A549 (cell line): ENCODE measurements at regions not wholly inside any gene's neighbourhood (a gene's known extent, or its start where the extent isn't known, plus 50 kb on each side); places are given as distances from the start of the nearest gene placed in this dataset.

Experiments
- ATAC-seq, 2 experiments: fragments of 200-7000 bp in 1 of 2; fragments of >200 bp in 1 of 2; cut with Nextera tagmentation in 1 of 2; cut with Tn5 transposase in 1 of 2; 3 replicates each; pipeline versions ENCODE4 v1.8.0 to v1.9.1; 2018 to 2020; ENCODE audit warnings: mild to moderate bottlenecking in 1 of 2, moderate library complexity in 1 of 2
- CTCF ChIA-PET: fragments of 300-600 bp; sonication (Branson Sonifier 250); formaldehyde crosslinking; extraction: SDS; loops from one replicate; lab custom pipeline; 2021; ENCODE audit warnings: antibody characterized with exemption, inconsistent platforms; lab: Yijun Ruan, JAX
- POLR2A ChIA-PET: fragments of 350-600 bp; formaldehyde crosslinking; extraction: SDS; loops from one replicate; lab custom pipeline; 2021; ENCODE audit warnings: antibody characterized with exemption, inconsistent platforms; lab: Yijun Ruan, JAX
- DNase-seq, 2 experiments: peaks; one replicate each; pipeline versions ENCODE4 v3.0.0 to v3.0.0-alpha.2; 2011 to 2016; ENCODE audit warnings: low read depth in 1 of 2, low spot score in 1 of 2
- FAIRE-seq: peaks from 2 replicates; lab custom pipeline; 2011; peaks lifted over from hg19 to GRCh38; lab: Jason Lieb, UNC
- H3K27ac ChIP-seq, 2 experiments: fragments of >200 bp; sonication (Bioruptor Twin); formaldehyde crosslinking; 3 replicates each; pipeline ENCODE4 v1.5.1; 2016 to 2017
- H3K4me1 ChIP-seq: fragments of >200 bp; sonication (Bioruptor Twin); formaldehyde crosslinking; 3 replicates; pipeline ENCODE4 v1.6.1; 2016
- H3K4me2 ChIP-seq: fragments of >200 bp; sonication (Bioruptor Twin); formaldehyde crosslinking; 3 replicates; pipeline ENCODE4 v1.6.1; 2016
- H3K4me3 ChIP-seq: fragments of >200 bp; sonication (Bioruptor Twin); formaldehyde crosslinking; 3 replicates; pipeline ENCODE4 v1.5.1; 2016
- H3K9me3 ChIP-seq: fragments of >200 bp; sonication (Bioruptor Twin); formaldehyde crosslinking; 3 replicates; pipeline ENCODE4 v1.6.1; 2016
- BHLHE40 ChIP-seq: IDR thresholded peaks from 2 replicates; pipeline ENCODE4 v1.6.1; 2012; ENCODE audit warnings: low read depth, low read length, inconsistent platforms
- CBX2 ChIP-seq: fragments of 200-600 bp; sonication (generic); IDR thresholded peaks from 2 replicates; pipeline ENCODE4 v1.6.1; 2016; ENCODE audit warnings: low read depth, mild to moderate bottlenecking, borderline replicate concordance
- CEBPB ChIP-seq, 2 experiments: fragments of >200 bp in 1 of 2; sonication (Bioruptor Twin) in 1 of 2; formaldehyde crosslinking in 1 of 2; IDR thresholded peaks; 2 replicates each; pipeline ENCODE4 v1.6.1; 2012 to 2016
- CHD2 ChIP-seq: fragments of 150-350 bp; IDR thresholded peaks from 2 replicates; pipeline ENCODE4 v1.6.1; 2014; ENCODE audit warnings: low read length; ENCODE audit not compliant: partially characterized antibody
- CTCF ChIP-seq: fragments of >200 bp; sonication (Bioruptor Twin); formaldehyde crosslinking; IDR thresholded peaks from 3 replicates; pipeline ENCODE4 v1.5.1; 2016
- E2F6 ChIP-seq: IDR thresholded peaks from 2 replicates; pipeline ENCODE4 v1.6.1; 2012; ENCODE audit warnings: low read depth, borderline replicate concordance
- EHMT2 ChIP-seq: fragments of 200-600 bp; sonication (generic); IDR thresholded peaks from 2 replicates; pipeline ENCODE4 v1.6.1; 2016; ENCODE audit warnings: antibody characterized with exemption, low read depth, mild to moderate bottlenecking, moderate library complexity
- FOXS1 ChIP-seq: fragments of 250-450 bp; sonication (Bioruptor Pico); IDR thresholded peaks from 2 replicates; pipeline ENCODE4 v1.5.0; 2020; ENCODE audit warnings: mild to moderate bottlenecking, moderate library complexity
- HES2 ChIP-seq: fragments of >200 bp; sonication (Bioruptor Twin); formaldehyde crosslinking; IDR thresholded peaks from 2 replicates; pipeline ENCODE4 v1.6.1; 2016
- HMGXB4 ChIP-seq: fragments of 250-450 bp; sonication (Bioruptor Pico); IDR thresholded peaks from 2 replicates; pipeline ENCODE4 v1.5.0; 2021; ENCODE audit warnings: mild to moderate bottlenecking, moderate library complexity, borderline replicate concordance
- HOXB5 ChIP-seq: fragments of 250-450 bp; sonication (Bioruptor Pico); IDR thresholded peaks from 2 replicates; pipeline ENCODE4 v1.5.0; 2020; ENCODE audit warnings: mild to moderate bottlenecking, moderate library complexity
- JUNB ChIP-seq: fragments of >200 bp; sonication (Bioruptor Twin); formaldehyde crosslinking; IDR thresholded peaks from 2 replicates; pipeline ENCODE4 v1.6.1; 2016
- NFE2L2 ChIP-seq: fragments of 150-350 bp; conservative IDR thresholded peaks from 2 replicates; pipeline ENCODE4 v1.6.1; 2014; ENCODE audit warnings: low read length
- NPAS2 ChIP-seq: fragments of 250-450 bp; sonication (Bioruptor Pico); IDR thresholded peaks from 2 replicates; pipeline ENCODE4 v1.8.0; 2022; ENCODE audit warnings: mild to moderate bottlenecking, moderate library complexity, borderline replicate concordance
- NR3C1 ChIP-seq: fragments of >200 bp; sonication (Bioruptor Twin); formaldehyde crosslinking; IDR thresholded peaks from 3 replicates; pipeline ENCODE4 v1.6.1; 2017
- PHF8 ChIP-seq: fragments of 200-600 bp; sonication (generic); IDR thresholded peaks from 2 replicates; pipeline ENCODE4 v1.6.1; 2016; ENCODE audit warnings: low read depth, mild to moderate bottlenecking, antibody characterized with exemption, moderate library complexity, borderline replicate concordance
- SMC3 ChIP-seq: fragments of >200 bp; sonication (Bioruptor Twin); formaldehyde crosslinking; IDR thresholded peaks from 3 replicates; pipeline ENCODE4 v1.6.1; 2018; ENCODE audit warnings: inconsistent platforms
- TFCP2L1 ChIP-seq: fragments of 250-450 bp; sonication (Bioruptor Pico); IDR thresholded peaks from 2 replicates; pipeline ENCODE4 v1.5.0; 2021; ENCODE audit warnings: mild to moderate bottlenecking
- ZC3H11A ChIP-seq: fragments of 450-650 bp; IDR thresholded peaks from 2 replicates; pipeline ENCODE4 v1.6.1; 2014; ENCODE audit warnings: antibody characterized with exemption, mild to moderate bottlenecking
- ZSCAN20 ChIP-seq: fragments of 250-450 bp; sonication (Bioruptor Pico); IDR thresholded peaks from 2 replicates; pipeline ENCODE4 v1.8.0; 2022; ENCODE audit warnings: mild to moderate bottlenecking, moderate library complexity
- WGBS: methylation state at CpG from one replicate; pipeline ENCODE4 v1.1.6; 2017; ENCODE audit errors: missing lambda C conversion rate; 5-methylcytosine and 5-hydroxymethylcytosine counted together
- TF ChIP-seq, protein P1 (sequence below): fragments of >200 bp; sonication (Bioruptor Twin); formaldehyde crosslinking; IDR thresholded peaks from 3 replicates; pipeline ENCODE4 v1.6.1; 2016
- TF ChIP-seq, protein P2 (sequence below): IDR thresholded peaks from 2 replicates; pipeline ENCODE4 v1.6.1; 2012
- TF ChIP-seq, protein P3 (sequence below): IDR thresholded peaks from 2 replicates; pipeline ENCODE4 v1.6.1; 2012

GRCh38 chr2:17093712-17094111 is 424.5 kb downstream of the RAD51AP2 start:
- Histone ChIP-seq H3K4me3 (no peak overlapping the region), H3K4me1 (no peaks in the 10 kb centered on the region), H3K27ac (no peak overlapping the region), H3K4me2 (no peak overlapping the region), H3K9me3 (no peaks in the 10 kb centered on the region)
- ChIA-PET POLR2A (no interaction called here), CTCF (no interaction called here)
- no peak for FAIRE-seq
- WGBS: 0% methylated on average over 1 of the region's 1 CpG
- TF ChIP-seq SMC3 (no peak), BHLHE40 (no peak), ZSCAN20 (no peak)
- no peak for DNase-seq
- ATAC-seq: no peak

DNA sequence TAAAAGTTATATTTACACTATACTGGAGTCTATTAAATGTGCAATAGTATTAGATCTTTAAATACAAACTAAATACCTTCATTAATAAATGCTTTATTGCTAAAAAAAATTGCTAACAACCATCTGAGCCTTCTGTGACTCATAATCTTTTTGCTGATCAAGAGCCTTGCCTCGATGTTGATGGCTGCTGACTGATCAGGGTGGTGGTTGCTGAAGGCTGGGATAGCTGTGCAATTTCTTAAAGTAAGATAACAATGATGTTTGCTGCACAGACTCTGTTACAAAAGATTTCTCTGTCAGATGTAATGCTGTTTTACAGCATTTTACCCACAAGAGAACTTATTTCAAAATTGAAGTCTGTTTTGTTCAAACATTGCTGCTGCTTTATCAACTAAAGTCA is 421.4 kb upstream of the CYRIA start:
- no peaks in the 10 kb centered on the region for H3K9me3 ChIP-seq
- H3K4me1 ChIP-seq: no peaks in the 10 kb centered on the region
- FAIRE-seq: no peak
- ChIA-PET CTCF (no interaction called here), POLR2A (no interaction called here)
- no peak for TF ChIP-seq NPAS2
- TF ChIP-seq NR3C1: no peak
- TF ChIP-seq PHF8: no peak
- no peak for TF ChIP-seq JUNB
- TF ChIP-seq TFCP2L1 (CRISPR knock-in tag): no peak
- TF ChIP-seq CBX2: no peak
- no peak overlapping the region for H3K27ac ChIP-seq
- ATAC-seq: no peak
- H3K4me3 ChIP-seq: no peak overlapping the region
- H3K4me2 ChIP-seq: no peak overlapping the region
- DNase-seq: no peak
- WGBS: 0% methylated on average over 1 of the region's 1 CpG

- Histone ChIP-seq H3K4me1 (no peaks in the 10 kb centered on the region), H3K9me3 (no peaks in the 10 kb centered on the region), H3K4me3 (no peak overlapping the region), H3K4me2 (no peak overlapping the region), H3K27ac (no peak overlapping the region)
- POLR2A ChIA-PET: no interaction called here
- FAIRE-seq (no peak), ATAC-seq (no peak), DNase-seq (no peak)
- TF ChIP-seq E2F6 (no peak), EHMT2 (no peak), HOXB5 (CRISPR knock-in tag) (no peak), BHLHE40 (no peak), NFE2L2 (no peak), HES2 (no peak), CHD2 (no peak), CTCF (no peak), CEBPB (IDR thresholded peaks at IDR 0.05) (no peak), FOXS1 (CRISPR knock-in tag) (no peak), ZC3H11A (no peak), TFCP2L1 (CRISPR knock-in tag) (no peak), HMGXB4 (CRISPR knock-in tag) (no peak)
- TF ChIP-seq, protein P1, sequence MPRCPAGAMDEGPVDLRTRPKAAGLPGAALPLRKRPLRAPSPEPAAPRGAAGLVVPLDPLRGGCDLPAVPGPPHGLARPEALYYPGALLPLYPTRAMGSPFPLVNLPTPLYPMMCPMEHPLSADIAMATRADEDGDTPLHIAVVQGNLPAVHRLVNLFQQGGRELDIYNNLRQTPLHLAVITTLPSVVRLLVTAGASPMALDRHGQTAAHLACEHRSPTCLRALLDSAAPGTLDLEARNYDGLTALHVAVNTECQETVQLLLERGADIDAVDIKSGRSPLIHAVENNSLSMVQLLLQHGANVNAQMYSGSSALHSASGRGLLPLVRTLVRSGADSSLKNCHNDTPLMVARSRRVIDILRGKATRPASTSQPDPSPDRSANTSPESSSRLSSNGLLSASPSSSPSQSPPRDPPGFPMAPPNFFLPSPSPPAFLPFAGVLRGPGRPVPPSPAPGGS: no peak
- TF ChIP-seq, protein P2, sequence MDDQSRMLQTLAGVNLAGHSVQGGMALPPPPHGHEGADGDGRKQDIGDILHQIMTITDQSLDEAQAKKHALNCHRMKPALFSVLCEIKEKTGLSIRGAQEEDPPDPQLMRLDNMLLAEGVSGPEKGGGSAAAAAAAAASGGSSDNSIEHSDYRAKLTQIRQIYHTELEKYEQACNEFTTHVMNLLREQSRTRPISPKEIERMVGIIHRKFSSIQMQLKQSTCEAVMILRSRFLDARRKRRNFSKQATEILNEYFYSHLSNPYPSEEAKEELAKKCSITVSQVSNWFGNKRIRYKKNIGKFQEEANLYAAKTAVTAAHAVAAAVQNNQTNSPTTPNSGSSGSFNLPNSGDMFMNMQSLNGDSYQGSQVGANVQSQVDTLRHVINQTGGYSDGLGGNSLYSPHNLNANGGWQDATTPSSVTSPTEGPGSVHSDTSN: no peak
- TF ChIP-seq, protein P3, sequence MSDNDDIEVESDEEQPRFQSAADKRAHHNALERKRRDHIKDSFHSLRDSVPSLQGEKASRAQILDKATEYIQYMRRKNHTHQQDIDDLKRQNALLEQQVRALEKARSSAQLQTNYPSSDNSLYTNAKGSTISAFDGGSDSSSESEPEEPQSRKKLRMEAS: no peak
- CTCF ChIA-PET: no interaction called here
- WGBS: under 1% methylated on average over 2 of the region's 2 CpGs
Observed at GRCh38 chr2:17085546-17086202, 420.0 kb upstream of the CYRIA start.
